ENCODE measurements at regions not wholly inside any gene's neighbourhood (a gene's known extent, or its start where the extent isn't known, plus 50 kb on each side); places are given as distances from the start of the nearest gene placed in this dataset.

GRCh38 chr1:29501227-29501976 is 265.1 kb downstream of the PTPRU start:
- TF ChIP-seq CTCF (IDR thresholded peaks at IDR 0.05; ENCODE audit: low read depth, low read length, missing input control) (no peak), YY1 (IDR thresholded peaks at IDR 0.05) (no peak)
